ENCODE measurements at regions not wholly inside any gene's neighbourhood (a gene's known extent, or its start where the extent isn't known, plus 50 kb on each side); places are given as distances from the start of the nearest gene placed in this dataset.

DNA sequence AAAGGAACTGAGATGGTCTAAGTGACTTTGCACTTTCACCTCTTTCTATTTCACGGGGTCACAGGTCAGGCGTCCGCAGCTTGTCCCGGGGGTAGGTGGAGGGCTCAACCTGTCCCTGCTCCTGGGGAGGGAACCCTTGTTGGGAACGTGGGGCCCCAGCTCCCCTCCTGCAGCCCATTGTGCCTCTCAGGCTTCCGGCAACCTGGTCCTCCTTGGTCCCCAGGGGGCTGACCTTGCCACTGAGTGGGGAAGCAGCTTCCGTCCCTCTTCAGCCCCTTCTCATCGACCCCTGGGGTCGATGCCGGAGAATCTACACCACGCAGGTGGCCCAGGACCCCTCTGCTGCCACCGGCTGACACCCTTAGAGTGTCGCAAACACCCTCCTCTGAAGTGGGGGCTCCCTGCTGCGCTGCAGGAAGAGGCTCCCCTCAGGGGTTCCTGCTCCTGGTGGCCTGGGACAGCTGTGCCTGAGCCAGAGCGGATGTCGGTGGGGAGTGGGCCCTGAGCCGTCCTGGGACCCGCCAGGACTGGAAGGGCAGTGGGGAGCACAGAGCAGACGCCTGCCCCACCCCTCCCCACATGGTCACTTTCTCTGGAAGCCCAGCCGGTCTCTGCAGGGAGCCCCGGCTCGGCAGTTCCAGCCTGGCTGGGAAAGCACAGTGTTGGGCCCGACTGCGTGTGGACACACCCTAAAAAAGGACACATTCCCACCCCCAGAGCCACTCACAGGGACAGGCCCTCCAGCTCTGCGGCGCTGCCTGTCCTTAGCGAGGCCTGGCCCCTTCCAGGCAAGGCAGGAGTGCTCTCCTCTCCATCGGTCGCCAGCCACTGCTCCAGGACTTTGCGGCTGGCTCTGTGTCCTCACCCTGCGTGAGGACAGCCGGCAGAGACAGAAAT lies 357.5 kb upstream of the SHH start:
- ATAC-seq (ENCODE audit: low read depth) (no peak), DNase-seq (ENCODE audit: low spot score) (no peak)
- TF ChIP-seq, protein P1, sequence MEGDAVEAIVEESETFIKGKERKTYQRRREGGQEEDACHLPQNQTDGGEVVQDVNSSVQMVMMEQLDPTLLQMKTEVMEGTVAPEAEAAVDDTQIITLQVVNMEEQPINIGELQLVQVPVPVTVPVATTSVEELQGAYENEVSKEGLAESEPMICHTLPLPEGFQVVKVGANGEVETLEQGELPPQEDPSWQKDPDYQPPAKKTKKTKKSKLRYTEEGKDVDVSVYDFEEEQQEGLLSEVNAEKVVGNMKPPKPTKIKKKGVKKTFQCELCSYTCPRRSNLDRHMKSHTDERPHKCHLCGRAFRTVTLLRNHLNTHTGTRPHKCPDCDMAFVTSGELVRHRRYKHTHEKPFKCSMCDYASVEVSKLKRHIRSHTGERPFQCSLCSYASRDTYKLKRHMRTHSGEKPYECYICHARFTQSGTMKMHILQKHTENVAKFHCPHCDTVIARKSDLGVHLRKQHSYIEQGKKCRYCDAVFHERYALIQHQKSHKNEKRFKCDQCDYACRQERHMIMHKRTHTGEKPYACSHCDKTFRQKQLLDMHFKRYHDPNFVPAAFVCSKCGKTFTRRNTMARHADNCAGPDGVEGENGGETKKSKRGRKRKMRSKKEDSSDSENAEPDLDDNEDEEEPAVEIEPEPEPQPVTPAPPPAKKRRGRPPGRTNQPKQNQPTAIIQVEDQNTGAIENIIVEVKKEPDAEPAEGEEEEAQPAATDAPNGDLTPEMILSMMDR (IDR thresholded peaks at IDR 0.05; ENCODE audit: poor library complexity, severe bottlenecking) = no peak
- no peak overlapping the region for H3K4me3 ChIP-seq (ENCODE audit: severe bottlenecking)
- no peaks in the 10 kb centered on the region for H3K4me1 ChIP-seq (ENCODE audit: insufficient read depth, poor library complexity, severe bottlenecking)
- no peaks in the 10 kb centered on the region for H3K9me3 ChIP-seq (ENCODE audit: severe bottlenecking)
- no peak overlapping the region for H3K27ac ChIP-seq (ENCODE audit: poor library complexity, severe bottlenecking)
- H3K27me3 ChIP-seq (ENCODE audit: insufficient read depth, poor library complexity, severe bottlenecking) = peaks cover 8% of the 10 kb centered on the region
- no peaks in the 10 kb centered on the region for H3K36me3 ChIP-seq (ENCODE audit: low read depth)

DNA sequence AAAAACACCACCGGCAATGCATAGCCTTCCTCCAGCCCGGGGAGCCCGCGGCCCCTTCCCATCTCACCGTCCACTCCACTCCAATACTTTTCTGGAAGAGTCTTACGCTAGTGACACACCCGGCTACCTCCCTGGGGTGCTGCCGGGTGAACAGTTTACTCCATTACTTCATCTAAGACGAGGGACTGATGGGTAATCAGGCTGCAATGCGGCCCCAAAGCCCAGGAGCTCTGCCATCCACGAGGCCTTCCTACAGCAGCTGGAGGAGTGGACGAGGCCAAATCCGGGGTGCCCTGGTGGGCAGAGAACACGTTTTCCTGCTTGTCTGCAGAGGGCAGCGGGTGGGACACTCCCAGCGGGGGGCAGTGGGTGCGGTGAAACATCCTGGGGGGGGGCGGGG lies 356.2 kb upstream of the SHH start:
- TF ChIP-seq, protein P1 (IDR thresholded peaks at IDR 0.05; ENCODE audit: poor library complexity, severe bottlenecking) = no peak
- no peaks in the 10 kb centered on the region for H3K4me1 ChIP-seq (ENCODE audit: insufficient read depth, poor library complexity, severe bottlenecking)
- DNase-seq (ENCODE audit: low spot score) = no peak
- H3K9me3 ChIP-seq (ENCODE audit: severe bottlenecking) = no peaks in the 10 kb centered on the region
- no peak overlapping the region for H3K4me3 ChIP-seq (ENCODE audit: severe bottlenecking)
- H3K27me3 ChIP-seq (ENCODE audit: insufficient read depth, poor library complexity, severe bottlenecking) = peaks cover 15% of the 10 kb centered on the region
- no peak overlapping the region for H3K27ac ChIP-seq (ENCODE audit: poor library complexity, severe bottlenecking)
- ATAC-seq (ENCODE audit: low read depth) = no peak
- H3K36me3 ChIP-seq (ENCODE audit: low read depth) = no peaks in the 10 kb centered on the region

DNA sequence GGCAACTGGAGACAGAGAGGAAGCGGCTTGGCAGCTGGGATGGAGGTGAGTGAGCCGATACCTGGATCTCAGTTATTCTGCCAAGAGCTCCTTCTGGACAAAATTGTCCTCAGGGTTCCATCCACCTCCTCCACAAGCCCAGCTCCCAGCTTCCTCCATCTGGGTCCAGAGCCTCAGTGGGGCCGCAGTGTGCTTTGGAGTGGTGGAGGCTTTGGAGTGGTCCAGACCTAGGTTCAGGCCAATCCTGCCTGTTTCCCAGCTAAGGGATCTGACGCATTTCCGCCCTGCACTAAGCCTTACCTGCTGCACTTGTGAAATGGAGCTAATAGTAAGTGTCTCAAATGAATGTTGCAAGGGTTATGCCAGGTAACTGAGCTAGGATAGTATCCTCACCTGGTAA lies 355.7 kb upstream of the SHH start:
- DNase-seq (ENCODE audit: low spot score) = no peak
- no peaks in the 10 kb centered on the region for H3K9me3 ChIP-seq (ENCODE audit: severe bottlenecking)
- no peak overlapping the region for H3K4me3 ChIP-seq (ENCODE audit: severe bottlenecking)
- no peaks in the 10 kb centered on the region for H3K36me3 ChIP-seq (ENCODE audit: low read depth)
- no peaks in the 10 kb centered on the region for H3K4me1 ChIP-seq (ENCODE audit: insufficient read depth, poor library complexity, severe bottlenecking)
- H3K27me3 ChIP-seq (ENCODE audit: insufficient read depth, poor library complexity, severe bottlenecking) = peaks cover 20% of the 10 kb centered on the region
- ATAC-seq (ENCODE audit: low read depth) = no peak
- TF ChIP-seq, protein P1 (IDR thresholded peaks at IDR 0.05; ENCODE audit: poor library complexity, severe bottlenecking) = no peak
- no peak overlapping the region for H3K27ac ChIP-seq (ENCODE audit: poor library complexity, severe bottlenecking)

DNA sequence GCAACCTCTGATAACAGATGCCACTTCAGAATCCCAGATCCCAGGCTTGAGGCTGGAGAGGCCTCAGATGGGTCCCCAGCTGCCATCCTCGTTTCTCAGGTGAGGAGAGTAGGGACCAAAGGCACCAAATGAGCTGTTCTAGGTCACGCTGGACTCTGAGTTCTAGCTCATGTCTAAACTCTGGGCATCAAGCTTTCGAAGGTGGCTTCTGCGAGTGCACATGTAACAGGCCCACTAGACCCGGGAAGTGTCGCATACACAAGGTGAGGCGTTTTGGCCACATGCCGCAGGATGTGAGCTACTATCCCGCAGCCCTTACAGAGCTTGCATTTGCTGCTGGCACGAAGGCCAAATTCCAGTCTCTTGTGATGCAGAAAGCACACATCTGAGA lies 355.1 kb upstream of the SHH start:
- Histone ChIP-seq H3K27ac (ENCODE audit: poor library complexity, severe bottlenecking) (no peak overlapping the region), H3K4me3 (ENCODE audit: severe bottlenecking) (no peak overlapping the region), H3K4me1 (ENCODE audit: insufficient read depth, poor library complexity, severe bottlenecking) (no peaks in the 10 kb centered on the region), H3K9me3 (ENCODE audit: severe bottlenecking) (no peaks in the 10 kb centered on the region), H3K36me3 (ENCODE audit: low read depth) (no peaks in the 10 kb centered on the region), H3K27me3 (ENCODE audit: insufficient read depth, poor library complexity, severe bottlenecking) (peaks cover 25% of the 10 kb centered on the region)
- TF ChIP-seq, protein P1 (IDR thresholded peaks at IDR 0.05; ENCODE audit: poor library complexity, severe bottlenecking) = no peak
- DNase-seq (ENCODE audit: low spot score) (no peak), ATAC-seq (ENCODE audit: low read depth) (no peak)

All from RWPE2 (cell line).